Tibial nerve (tissue), 4 donors: ENCODE measurements at regions not wholly inside any gene's neighbourhood (a gene's known extent, or its start where the extent isn't known, plus 50 kb on each side); places are given as distances from the start of the nearest gene placed in this dataset.

Experiments
- EP300 ChIP-seq, 2 donors: sonication (generic); formaldehyde crosslinking; IDR thresholded peaks; one replicate each; pipeline ENCODE4 v1.6.1; 2017; ENCODE audit warnings: antibody characterized with exemption in 2 of 2, mild to moderate bottlenecking in 1 of 2
- TF ChIP-seq, protein P1 (sequence below), 5 experiments: fragments of 200-600 bp in 3 of 5; fragments of 450-650 bp in 2 of 5; sonication (generic) in 3 of 5; IDR thresholded peaks; one replicate each; pipeline ENCODE4 v1.5.1; 2016 to 2019; ENCODE audit warnings: antibody characterized with exemption in 5 of 5, mild to moderate bottlenecking in 3 of 5, moderate library complexity in 2 of 5

DNA sequence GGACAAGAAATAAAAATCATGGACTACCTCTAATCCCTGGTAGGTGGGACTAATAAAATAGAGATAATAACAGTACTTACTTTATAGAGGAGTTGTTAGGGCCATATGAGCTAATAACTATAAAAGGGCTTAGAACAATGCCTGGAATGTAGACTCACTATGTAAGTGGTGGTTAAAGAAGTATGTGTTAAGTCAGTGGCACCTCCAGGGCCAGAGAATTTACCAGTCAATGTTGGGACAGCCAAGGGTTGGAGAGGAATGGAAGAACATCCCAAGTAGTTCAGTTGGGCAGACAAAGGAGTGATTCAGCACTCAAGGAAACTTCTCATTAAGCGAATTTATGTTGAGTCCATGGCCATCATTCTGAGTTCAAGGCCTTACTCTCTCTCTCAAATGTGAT lies 116.8 kb downstream of the OTOR start:
- TF ChIP-seq EP300 (IDR thresholded peaks at IDR 0.05) = no peak
- TF ChIP-seq, protein P1, sequence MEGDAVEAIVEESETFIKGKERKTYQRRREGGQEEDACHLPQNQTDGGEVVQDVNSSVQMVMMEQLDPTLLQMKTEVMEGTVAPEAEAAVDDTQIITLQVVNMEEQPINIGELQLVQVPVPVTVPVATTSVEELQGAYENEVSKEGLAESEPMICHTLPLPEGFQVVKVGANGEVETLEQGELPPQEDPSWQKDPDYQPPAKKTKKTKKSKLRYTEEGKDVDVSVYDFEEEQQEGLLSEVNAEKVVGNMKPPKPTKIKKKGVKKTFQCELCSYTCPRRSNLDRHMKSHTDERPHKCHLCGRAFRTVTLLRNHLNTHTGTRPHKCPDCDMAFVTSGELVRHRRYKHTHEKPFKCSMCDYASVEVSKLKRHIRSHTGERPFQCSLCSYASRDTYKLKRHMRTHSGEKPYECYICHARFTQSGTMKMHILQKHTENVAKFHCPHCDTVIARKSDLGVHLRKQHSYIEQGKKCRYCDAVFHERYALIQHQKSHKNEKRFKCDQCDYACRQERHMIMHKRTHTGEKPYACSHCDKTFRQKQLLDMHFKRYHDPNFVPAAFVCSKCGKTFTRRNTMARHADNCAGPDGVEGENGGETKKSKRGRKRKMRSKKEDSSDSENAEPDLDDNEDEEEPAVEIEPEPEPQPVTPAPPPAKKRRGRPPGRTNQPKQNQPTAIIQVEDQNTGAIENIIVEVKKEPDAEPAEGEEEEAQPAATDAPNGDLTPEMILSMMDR (IDR thresholded peaks at IDR 0.05) = no peak
